ENCODE measurements at regions not wholly inside any gene's neighbourhood (a gene's known extent, or its start where the extent isn't known, plus 50 kb on each side); places are given as distances from the start of the nearest gene placed in this dataset.

DNA sequence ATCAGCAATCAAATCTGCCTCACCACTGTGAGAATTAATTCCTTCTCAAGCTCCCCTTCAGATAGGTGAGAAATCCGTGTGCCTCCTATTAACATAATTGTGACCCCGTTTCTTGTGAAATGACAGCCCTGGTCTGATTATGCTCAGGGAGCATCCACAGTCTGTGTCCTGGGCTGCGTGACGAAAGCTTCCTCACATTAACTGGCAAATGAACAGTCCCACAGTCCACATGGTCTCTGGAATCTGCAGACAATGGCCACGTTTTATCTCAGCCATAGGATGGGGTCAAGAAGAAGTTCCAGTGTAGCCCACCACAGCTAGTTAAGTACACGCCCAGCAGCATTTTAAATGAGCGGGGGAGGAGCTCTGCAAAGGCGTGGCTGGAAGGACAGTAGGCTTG is 229.2 kb downstream of the RPS24 start:
- peaks cover 3% of the 10 kb centered on the region for H3K9me3 Mint-ChIP-seq (ENCODE audit: unreplicated experiment)
- TF ChIP-seq CTCF (IDR thresholded peaks at IDR 0.05; ENCODE audit: partially characterized antibody, unreplicated experiment): no peak
- H3K4me1 Mint-ChIP-seq (ENCODE audit: low read depth, unreplicated experiment): peaks cover 5% of the 10 kb centered on the region
- no peak overlapping the region for H3K27ac Mint-ChIP-seq (ENCODE audit: unreplicated experiment)
- H3K4me3 Mint-ChIP-seq (ENCODE audit: unreplicated experiment): no peak overlapping the region
- DNase-seq: no peak
- no peaks in the 10 kb centered on the region for H3K36me3 Mint-ChIP-seq (ENCODE audit: unreplicated experiment)
- H3K27me3 Mint-ChIP-seq (ENCODE audit: unreplicated experiment): peaks cover 11% of the 10 kb centered on the region

GRCh38 chr10:78263521-78263988 is 229.9 kb downstream of the RPS24 start:
- Mint-ChIP-seq H3K4me1 (ENCODE audit: low read depth, unreplicated experiment) (peaks cover 5% of the 10 kb centered on the region), H3K27ac (ENCODE audit: unreplicated experiment) (no peak overlapping the region)

GRCh38 chr10:78264361-78264760 is 230.7 kb downstream of the RPS24 start:
- no peak for TF ChIP-seq CTCF (IDR thresholded peaks at IDR 0.05; ENCODE audit: partially characterized antibody, unreplicated experiment)
- H3K4me1 Mint-ChIP-seq (ENCODE audit: low read depth, unreplicated experiment): peaks cover 5% of the 10 kb centered on the region
- no peak for DNase-seq
- no peaks in the 10 kb centered on the region for H3K36me3 Mint-ChIP-seq (ENCODE audit: unreplicated experiment)
- no peak overlapping the region for H3K27ac Mint-ChIP-seq (ENCODE audit: unreplicated experiment)
- no peak overlapping the region for H3K4me3 Mint-ChIP-seq (ENCODE audit: unreplicated experiment)
- peaks cover 8% of the 10 kb centered on the region for H3K27me3 Mint-ChIP-seq (ENCODE audit: unreplicated experiment)
- peaks cover 8% of the 10 kb centered on the region for H3K9me3 Mint-ChIP-seq (ENCODE audit: unreplicated experiment)

More at GRCh38 chr10:78263521-78263988, 229.9 kb downstream of the RPS24 start:
- no peak for DNase-seq
- H3K27me3 Mint-ChIP-seq (ENCODE audit: unreplicated experiment): peaks cover 11% of the 10 kb centered on the region
- TF ChIP-seq CTCF (IDR thresholded peaks at IDR 0.05; ENCODE audit: partially characterized antibody, unreplicated experiment): no peak
- H3K36me3 Mint-ChIP-seq (ENCODE audit: unreplicated experiment): no peaks in the 10 kb centered on the region
- peaks cover 7% of the 10 kb centered on the region for H3K9me3 Mint-ChIP-seq (ENCODE audit: unreplicated experiment)
- no peak overlapping the region for H3K4me3 Mint-ChIP-seq (ENCODE audit: unreplicated experiment)

DNA sequence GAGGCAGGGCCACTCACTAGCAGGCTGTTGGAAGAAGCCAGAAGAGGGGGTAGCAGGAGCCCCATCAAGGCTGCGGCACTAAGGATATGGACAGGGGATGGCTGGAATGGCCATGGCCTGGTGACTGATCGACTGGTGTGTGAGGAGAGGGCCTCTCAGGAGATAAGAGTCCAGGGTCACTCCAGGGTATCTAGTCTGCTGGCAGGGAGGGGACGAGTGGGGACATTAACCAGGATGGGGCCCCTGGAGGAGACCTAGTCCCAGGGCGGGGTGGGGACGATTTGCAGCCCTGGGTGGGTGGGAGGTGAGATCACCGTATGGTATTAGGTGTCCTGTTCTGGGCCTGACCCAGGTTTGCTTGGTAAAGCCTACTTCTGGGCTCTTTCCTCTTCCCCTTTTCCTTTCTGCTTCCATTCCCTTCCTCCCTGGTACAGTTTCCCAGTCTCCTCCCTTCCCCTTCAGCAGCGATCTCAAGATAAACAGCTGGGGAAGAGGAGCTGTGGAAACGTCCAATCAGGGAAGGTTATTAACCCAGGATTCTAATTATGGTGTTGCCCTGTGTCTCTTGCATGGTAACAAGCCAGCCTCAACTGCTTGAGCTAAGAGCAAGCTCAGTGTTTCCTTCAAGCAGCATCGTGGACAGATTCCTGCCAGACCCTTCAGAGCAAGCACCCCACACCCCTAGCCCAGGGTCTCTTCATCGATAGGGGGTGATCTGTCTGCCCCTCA is 233.2 kb downstream of the RPS24 start:
- H3K27me3 Mint-ChIP-seq (ENCODE audit: unreplicated experiment): peaks cover 5% of the 10 kb centered on the region
- H3K27ac Mint-ChIP-seq (ENCODE audit: unreplicated experiment): no peak overlapping the region
- no peaks in the 10 kb centered on the region for H3K36me3 Mint-ChIP-seq (ENCODE audit: unreplicated experiment)
- DNase-seq: no peak
- no peak overlapping the region for H3K4me3 Mint-ChIP-seq (ENCODE audit: unreplicated experiment)
- TF ChIP-seq CTCF (IDR thresholded peaks at IDR 0.05; ENCODE audit: partially characterized antibody, unreplicated experiment): no peak
- H3K4me1 Mint-ChIP-seq (ENCODE audit: low read depth, unreplicated experiment): peaks cover 5% of the 10 kb centered on the region
- H3K9me3 Mint-ChIP-seq (ENCODE audit: unreplicated experiment): peaks cover 10% of the 10 kb centered on the region

DNA sequence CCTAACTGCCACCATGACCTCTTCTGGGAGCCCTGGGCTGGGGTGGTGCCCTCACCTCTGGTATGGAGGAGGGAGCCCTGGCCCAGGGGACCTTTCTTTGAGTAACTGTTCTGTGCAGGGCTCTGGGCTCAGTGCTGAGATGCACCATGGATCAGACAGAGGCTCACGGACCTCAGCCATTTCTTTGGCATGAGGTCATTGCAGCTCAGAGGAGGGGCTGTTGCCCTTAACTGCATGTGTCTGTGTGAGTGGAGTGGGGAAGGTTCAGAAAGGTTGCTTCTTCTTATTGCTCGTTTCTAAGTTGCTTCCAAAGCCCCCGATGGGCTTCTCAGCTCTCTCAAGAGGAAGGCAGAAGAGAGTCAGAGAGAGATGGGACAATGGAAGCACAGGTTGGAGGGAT is 233.9 kb downstream of the RPS24 start:
- Mint-ChIP-seq H3K36me3 (ENCODE audit: unreplicated experiment) (peaks cover 1% of the 10 kb centered on the region), H3K9me3 (ENCODE audit: unreplicated experiment) (peaks cover 10% of the 10 kb centered on the region), H3K27me3 (ENCODE audit: unreplicated experiment) (peaks cover 5% of the 10 kb centered on the region), H3K4me3 (ENCODE audit: unreplicated experiment) (no peak overlapping the region), H3K4me1 (ENCODE audit: low read depth, unreplicated experiment) (peaks cover 5% of the 10 kb centered on the region), H3K27ac (ENCODE audit: unreplicated experiment) (no peak overlapping the region)
- DNase-seq: no peak
- TF ChIP-seq CTCF (IDR thresholded peaks at IDR 0.05; ENCODE audit: partially characterized antibody, unreplicated experiment): no peak
